ENCODE measurements at regions not wholly inside any gene's neighbourhood (a gene's known extent, or its start where the extent isn't known, plus 50 kb on each side); places are given as distances from the start of the nearest gene placed in this dataset.

GRCh38 chr10:83354456-83354855 is 784.9 kb upstream of the GHITM start:
- no peak for DNase-seq (ENCODE audit: low read depth in 2 of 3, low spot score in 2 of 3)

GRCh38 chr10:83357004-83357403 is 782.3 kb upstream of the GHITM start:
- DNase-seq (ENCODE audit: low read depth in 2 of 3, low spot score in 2 of 3), result no peak

- no peak for DNase-seq (ENCODE audit: low read depth in 2 of 3, low spot score in 2 of 3)
Observed at GRCh38 chr10:83357627-83358026, 781.7 kb upstream of the GHITM start.

GRCh38 chr10:83367036-83367435 is 772.3 kb upstream of the GHITM start:
- DNase-seq (ENCODE audit: low read depth in 2 of 3, low spot score in 2 of 3), result no peak

- DNase-seq (ENCODE audit: low read depth in 2 of 3, low spot score in 2 of 3), result no peak
Observed at GRCh38 chr10:83371696-83372490, 767.4 kb upstream of the GHITM start.

- DNase-seq (ENCODE audit: low read depth in 2 of 3, low spot score in 2 of 3), result no peak
Observed at GRCh38 chr10:83372646-83373045, 766.7 kb upstream of the GHITM start.

- no peak for DNase-seq (ENCODE audit: low read depth in 2 of 3, low spot score in 2 of 3)
Observed at GRCh38 chr10:83373671-83374070, 765.6 kb upstream of the GHITM start.

- DNase-seq (ENCODE audit: low read depth in 2 of 3, low spot score in 2 of 3), result no peak
Observed at GRCh38 chr10:83374741-83375140, 764.6 kb upstream of the GHITM start.

- no peak for DNase-seq (ENCODE audit: low read depth in 2 of 3, low spot score in 2 of 3)
Observed at GRCh38 chr10:83375274-83375673, 764.0 kb upstream of the GHITM start.

- no peak for DNase-seq (ENCODE audit: low read depth in 2 of 3, low spot score in 2 of 3)
Observed at GRCh38 chr10:83397806-83398205, 741.5 kb upstream of the GHITM start.

- no peak for DNase-seq (ENCODE audit: low read depth in 2 of 3, low spot score in 2 of 3)
Observed at GRCh38 chr10:83410570-83410969, 728.7 kb upstream of the GHITM start.

- no peak for DNase-seq (ENCODE audit: low read depth in 2 of 3, low spot score in 2 of 3)
Observed at GRCh38 chr10:83425306-83425705, 714.0 kb upstream of the GHITM start.

GRCh38 chr10:83427101-83427500 is 712.2 kb upstream of the GHITM start:
- DNase-seq (ENCODE audit: low read depth in 2 of 3, low spot score in 2 of 3), result no peak

GRCh38 chr10:83432261-83433045 is 706.9 kb upstream of the GHITM start:
- no peak for DNase-seq (ENCODE audit: low read depth in 2 of 3, low spot score in 2 of 3)

GRCh38 chr10:83433705-83434104 is 705.6 kb upstream of the GHITM start:
- no peak for DNase-seq (ENCODE audit: low read depth in 2 of 3, low spot score in 2 of 3)

GRCh38 chr10:83448013-83448412 is 691.3 kb upstream of the GHITM start:
- no peak for DNase-seq (ENCODE audit: low read depth in 2 of 3, low spot score in 2 of 3)

GRCh38 chr10:83458611-83459010 is 680.7 kb upstream of the GHITM start:
- DNase-seq (ENCODE audit: low read depth in 2 of 3, low spot score in 2 of 3), result no peak

GRCh38 chr10:83459124-83459523 is 680.2 kb upstream of the GHITM start:
- DNase-seq (ENCODE audit: low read depth in 2 of 3, low spot score in 2 of 3), result no peak

GRCh38 chr10:83469728-83470331 is 669.5 kb upstream of the GHITM start:
- DNase-seq (ENCODE audit: low read depth in 2 of 3, low spot score in 2 of 3), result no peak

GRCh38 chr10:83476211-83476610 is 663.1 kb upstream of the GHITM start:
- no peak for DNase-seq (ENCODE audit: low read depth in 2 of 3, low spot score in 2 of 3)

GRCh38 chr10:83489161-83489560 is 650.1 kb upstream of the GHITM start:
- DNase-seq (ENCODE audit: low read depth in 2 of 3, low spot score in 2 of 3), result no peak

GRCh38 chr10:83492004-83492403 is 647.3 kb upstream of the GHITM start:
- DNase-seq (ENCODE audit: low read depth in 2 of 3, low spot score in 2 of 3), result no peak

Data from activated CD8-positive, alpha-beta memory T cell treated with anti-CD3 and anti-CD28 coated beads for 48 hours (primary cell).